ENCODE measurements at regions not wholly inside any gene's neighbourhood (a gene's known extent, or its start where the extent isn't known, plus 50 kb on each side); places are given as distances from the start of the nearest gene placed in this dataset.

- TF ChIP-seq CTCF (conservative IDR thresholded peaks at IDR 0.05; ENCODE audit: low read length) (no peak), EZH2phosphoT487 (IDR thresholded peaks at IDR 0.05; ENCODE audit: borderline replicate concordance, low read depth, low read length) (no peak)
Measured at GRCh38 chr18:60883587-60883986, 449.6 kb upstream of the CDH20 start.

All from OCI-LY7 (cell line).